ENCODE measurements at regions not wholly inside any gene's neighbourhood (a gene's known extent, or its start where the extent isn't known, plus 50 kb on each side); places are given as distances from the start of the nearest gene placed in this dataset.

- TF ChIP-seq EZH2 (IDR thresholded peaks at IDR 0.05; ENCODE audit: insufficient read depth, poor library complexity, severe bottlenecking), result no peak
- TF ChIP-seq EZH2phosphoT487 (IDR thresholded peaks at IDR 0.05; ENCODE audit: insufficient read depth, low read depth), result no peak
These were observed 96.6 kb downstream of the NKX2-1 start for GRCh38 chr14:36423430-36423829.
